Spleen (tissue), 7 donors: ENCODE measurements at regions not wholly inside any gene's neighbourhood (a gene's known extent, or its start where the extent isn't known, plus 50 kb on each side); places are given as distances from the start of the nearest gene placed in this dataset.

ENCODE experiments used
- CTCF ChIP-seq, 11 experiments: fragments of 200-600 bp in 7 of 11; fragments of 450-650 bp in 4 of 11; sonication (generic) in 4 of 11; IDR thresholded peaks in 8 of 11; conservative IDR thresholded peaks in 3 of 11; 1 replicate in 7 of 11; 2 replicates in 4 of 11; pipeline versions ENCODE4 v1.4.0 to v1.8.0; 2016 to 2021; ENCODE audit warnings: antibody characterized with exemption in 11 of 11, inconsistent platforms in 4 of 11, mild to moderate bottlenecking in 1 of 11
- POLR2AphosphoS5 ChIP-seq, 3 donors: sonication (generic); formaldehyde crosslinking; IDR thresholded peaks; one replicate each; pipeline ENCODE4 v1.5.1; 2017; ENCODE audit warnings: antibody characterized with exemption in 3 of 3
- donor health status: DM: no; HTN: no; CAD: no; lungs with moderate emphysema.
- donor health status: DM: no; HTN: no; CAD: no.
- donor health status: DM: no; HTN: no; CAD: no.

GRCh38 chr10:117768333-117769042 is 225.9 kb downstream of the EMX2 start:
- no peak for TF ChIP-seq CTCF (IDR thresholded peaks at IDR 0.05 in 8 of 11, conservative IDR thresholded peaks at IDR 0.05 in 3 of 11)
- no peak for TF ChIP-seq POLR2AphosphoS5 (IDR thresholded peaks at IDR 0.05)
